Liver (tissue), 8 donors: ENCODE measurements at regions not wholly inside any gene's neighbourhood (a gene's known extent, or its start where the extent isn't known, plus 50 kb on each side); places are given as distances from the start of the nearest gene placed in this dataset.

ENCODE experiments used
- DNase-seq: peaks from one replicate; pipeline ENCODE4 v3.0.0-alpha.2; 2017; ENCODE audit warnings: low spot score
- H3K27ac ChIP-seq, 2 donors: one replicate each; pipeline ENCODE4 v1.7.0; 2013; ENCODE audit warnings: inconsistent platforms in 2 of 2, low read length in 2 of 2, control low read depth in 1 of 2, low read depth in 1 of 2, mild to moderate bottlenecking in 1 of 2
- H3K27me3 ChIP-seq, 4 donors: one replicate each; pipeline versions ENCODE4 v1.6.1 to v1.7.0; 2013; ENCODE audit warnings: low read length in 3 of 4, inconsistent platforms in 1 of 4, mild to moderate bottlenecking in 1 of 4, moderate library complexity in 1 of 4; ENCODE audit not compliant: control insufficient read depth in 4 of 4, insufficient read depth in 4 of 4
- H3K36me3 ChIP-seq, 4 donors: one replicate each; pipeline versions ENCODE4 v1.6.1 to v1.7.0; 2013; ENCODE audit warnings: low read length in 3 of 4, mild to moderate bottlenecking in 3 of 4, low read depth in 1 of 4, moderate library complexity in 1 of 4; ENCODE audit not compliant: control insufficient read depth in 4 of 4, insufficient read depth in 3 of 4
- H3K4me1 ChIP-seq, 4 donors: one replicate each; pipeline versions ENCODE4 v1.6.1 to v1.7.0; 2013; ENCODE audit warnings: low read length in 3 of 4, mild to moderate bottlenecking in 3 of 4, moderate library complexity in 1 of 4; ENCODE audit not compliant: control insufficient read depth in 4 of 4, insufficient read depth in 4 of 4
- H3K4me3 ChIP-seq, 3 donors: one replicate each; pipeline versions ENCODE4 v1.6.1 to v1.7.0; 2013; ENCODE audit warnings: low read length in 3 of 3, control low read depth in 1 of 3, low read depth in 1 of 3, mild to moderate bottlenecking in 1 of 3
- H3K9ac ChIP-seq, 2 donors: one replicate each; pipeline ENCODE4 v1.7.0; 2013; ENCODE audit warnings: low read length in 2 of 2, mild to moderate bottlenecking in 2 of 2, moderate library complexity in 2 of 2, control low read depth in 1 of 2, low read depth in 1 of 2
- H3K9me3 ChIP-seq, 4 donors: one replicate each; pipeline versions ENCODE4 v1.6.1 to v1.7.0; 2013; ENCODE audit warnings: low read length in 3 of 4; ENCODE audit not compliant: control insufficient read depth in 4 of 4
- CTCF ChIP-seq: fragments of 150-350 bp; IDR thresholded peaks from 2 replicates; pipeline ENCODE4 v1.5.1; 2017; ENCODE audit warnings: improper control_type of control experiment, low read depth, low read length; ENCODE audit not compliant: missing input control
- EGR1 ChIP-seq, 2 donors: IDR thresholded peaks; 2 replicates each; pipeline ENCODE4 v1.6.1; 2016 to 2018; ENCODE audit warnings: antibody characterized with exemption in 2 of 2, low read depth in 2 of 2
- FOXA1 ChIP-seq: IDR thresholded peaks from 2 replicates; pipeline ENCODE4 v1.6.1; 2016; ENCODE audit warnings: antibody characterized with exemption
- FOXA2 ChIP-seq: IDR thresholded peaks from 2 replicates; pipeline ENCODE4 v1.6.1; 2016; ENCODE audit warnings: antibody characterized with exemption
- GABPA ChIP-seq, 2 donors: IDR thresholded peaks in 1 of 2; conservative IDR thresholded peaks in 1 of 2; 2 replicates each; pipeline ENCODE4 v1.6.1; 2016; ENCODE audit warnings: antibody characterized with exemption in 2 of 2, mild to moderate bottlenecking in 1 of 2, moderate library complexity in 1 of 2
- HNF4A ChIP-seq, 2 donors: conservative IDR thresholded peaks; 2 replicates each; pipeline ENCODE4 v1.6.1; 2016; ENCODE audit warnings: antibody characterized with exemption in 2 of 2, mild to moderate bottlenecking in 2 of 2
- HNF4G ChIP-seq: IDR thresholded peaks from 2 replicates; pipeline ENCODE4 v1.6.1; 2016; ENCODE audit warnings: antibody characterized with exemption
- JUND ChIP-seq, 2 donors: IDR thresholded peaks; 2 replicates each; pipeline ENCODE4 v1.6.1; 2016; ENCODE audit warnings: antibody characterized with exemption in 2 of 2
- MAX ChIP-seq: IDR thresholded peaks from 2 replicates; pipeline ENCODE4 v1.6.1; 2016; ENCODE audit warnings: antibody characterized with exemption
- NR2F2 ChIP-seq: IDR thresholded peaks from 2 replicates; pipeline ENCODE4 v1.6.1; 2016; ENCODE audit warnings: antibody characterized with exemption
- RAD21 ChIP-seq, 2 donors: IDR thresholded peaks; 2 replicates each; pipeline ENCODE4 v1.6.1; 2016; ENCODE audit warnings: antibody characterized with exemption in 2 of 2, mild to moderate bottlenecking in 2 of 2
- REST ChIP-seq: IDR thresholded peaks from 2 replicates; pipeline ENCODE4 v1.6.1; 2016; ENCODE audit warnings: antibody characterized with exemption, mild to moderate bottlenecking
- RXRA ChIP-seq, 2 donors: IDR thresholded peaks; 2 replicates each; pipeline ENCODE4 v1.6.1; 2017 to 2018; ENCODE audit warnings: antibody characterized with exemption in 2 of 2, mild to moderate bottlenecking in 1 of 2
- SP1 ChIP-seq: IDR thresholded peaks from 2 replicates; pipeline ENCODE4 v1.6.1; 2018; ENCODE audit warnings: antibody characterized with exemption, mild to moderate bottlenecking
- TAF1 ChIP-seq: conservative IDR thresholded peaks from 2 replicates; pipeline ENCODE4 v1.6.1; 2016; ENCODE audit warnings: antibody characterized with exemption, mild to moderate bottlenecking
- YY1 ChIP-seq: IDR thresholded peaks from 2 replicates; pipeline ENCODE4 v1.6.1; 2016; ENCODE audit warnings: antibody characterized with exemption, mild to moderate bottlenecking
- ZBTB33 ChIP-seq: IDR thresholded peaks from 2 replicates; pipeline ENCODE4 v1.6.1; 2016; ENCODE audit warnings: antibody characterized with exemption
- WGBS: extraction: QIAGEN DNeasy Blood & Tissue Kit; methylation state at CpG from one replicate; pipeline ENCODE4 v1.1.7; 2013; 5-methylcytosine and 5-hydroxymethylcytosine counted together
- TF ChIP-seq, protein P1 (sequence below): IDR thresholded peaks from 2 replicates; pipeline ENCODE4 v1.6.1; 2016; ENCODE audit warnings: antibody characterized with exemption
- donor health status: healthy.
- donor health status: healthy.
- donor health status: healthy.
- donor health status: healthy.
- donor health status: healthy.

DNA sequence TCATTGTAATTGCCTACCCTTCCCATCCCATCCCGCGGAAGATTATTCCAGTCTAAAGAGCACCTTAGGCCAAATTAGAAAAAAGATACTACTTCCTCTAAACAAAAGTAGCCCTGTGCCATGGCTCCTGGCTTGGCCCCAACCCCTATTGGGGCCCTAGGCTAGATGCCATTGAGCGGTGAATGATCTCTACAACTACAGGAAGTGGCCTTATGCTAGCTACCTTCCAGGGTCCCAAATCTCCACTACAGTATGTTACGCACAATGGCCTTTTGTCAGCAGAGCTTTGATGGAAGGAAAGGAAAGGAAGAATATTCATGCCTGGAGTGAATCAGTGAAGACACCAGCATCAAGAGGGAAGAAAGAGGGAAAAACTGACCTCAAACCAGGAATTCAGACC is 73.3 kb upstream of the OSMR start:
- no peak for DNase-seq
- no peaks in the 10 kb centered on the region for H3K27me3 ChIP-seq
- no peaks in the 10 kb centered on the region for H3K4me1 ChIP-seq
- peaks cover 0 to 3% (median 0%) of the 10 kb centered on the region in 4 donors for H3K9me3 ChIP-seq
- no peak overlapping the region for H3K9ac ChIP-seq
- H3K27ac ChIP-seq, result no peak overlapping the region
- H3K36me3 ChIP-seq, result no peaks in the 10 kb centered on the region
- 77% methylated on average over 4 of the region's 4 CpGs for WGBS
- no peak overlapping the region for H3K4me3 ChIP-seq
- TF ChIP-seq EGR1 (IDR thresholded peaks at IDR 0.05; ENCODE audit: low read depth in 2 of 2) (no peak), MAX (no peak), TAF1 (no peak)

DNA sequence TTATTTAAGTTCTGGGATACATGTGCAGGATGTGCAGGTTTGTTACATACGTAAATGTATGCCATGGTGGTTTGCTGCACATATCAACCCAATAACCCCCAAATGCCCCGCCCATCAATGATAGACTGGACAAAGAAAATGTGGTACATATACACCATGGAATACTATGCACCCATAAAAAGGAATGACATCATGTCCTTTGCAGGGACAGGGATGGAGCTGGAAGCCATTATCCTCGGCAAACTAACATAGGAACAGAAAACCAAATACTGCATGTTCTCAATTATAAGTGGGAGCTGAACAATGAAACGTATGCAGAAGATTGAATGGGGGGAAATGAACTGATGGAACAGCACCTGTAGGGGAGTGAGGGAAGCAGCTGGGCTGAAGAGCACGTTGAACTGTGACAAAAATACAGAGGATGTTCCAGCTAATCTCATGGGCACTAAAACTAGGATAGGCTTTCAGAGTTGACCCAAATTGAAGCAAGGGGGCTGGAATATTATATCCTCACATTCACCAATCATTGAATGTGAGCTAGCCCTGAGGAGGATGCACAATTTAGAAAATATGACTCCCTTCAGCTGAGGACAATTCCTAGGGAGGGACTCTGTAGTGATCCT is 70.5 kb upstream of the OSMR start:
- H3K27ac ChIP-seq, result no peak overlapping the region
- DNase-seq, result no peak
- no peaks in the 10 kb centered on the region for H3K4me1 ChIP-seq
- H3K9me3 ChIP-seq, result peaks cover 0 to 3% (median 0%) of the 10 kb centered on the region in 4 donors
- TF ChIP-seq FOXA1 (no peak), RAD21 (IDR thresholded peaks at IDR 0.05) (no peak), CTCF (no peak), NR2F2 (no peak), YY1 (no peak), FOXA2 (no peak), TAF1 (no peak), SP1 (no peak), ZBTB33 (no peak), RXRA (IDR thresholded peaks at IDR 0.05) (no peak), GABPA (IDR thresholded peaks at IDR 0.05 in 1 of 2, conservative IDR thresholded peaks at IDR 0.05 in 1 of 2) (no peak), EGR1 (IDR thresholded peaks at IDR 0.05; ENCODE audit: low read depth in 2 of 2) (no peak), HNF4A (conservative IDR thresholded peaks at IDR 0.05) (no peak), HNF4G (no peak), MAX (no peak), JUND (IDR thresholded peaks at IDR 0.05) (no peak), REST (no peak)
- TF ChIP-seq, protein P1, sequence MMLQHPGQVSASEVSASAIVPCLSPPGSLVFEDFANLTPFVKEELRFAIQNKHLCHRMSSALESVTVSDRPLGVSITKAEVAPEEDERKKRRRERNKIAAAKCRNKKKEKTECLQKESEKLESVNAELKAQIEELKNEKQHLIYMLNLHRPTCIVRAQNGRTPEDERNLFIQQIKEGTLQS, result no peak
- whole genome bisulfite sequencing, result 79% methylated on average over 5 of the region's 5 CpGs
- no peaks in the 10 kb centered on the region for H3K36me3 ChIP-seq
- H3K4me3 ChIP-seq, result no peak overlapping the region
- no peak overlapping the region for H3K9ac ChIP-seq
- H3K27me3 ChIP-seq, result no peaks in the 10 kb centered on the region
